Body of pancreas (tissue), 4 donors: ENCODE measurements at regions not wholly inside any gene's neighbourhood (a gene's known extent, or its start where the extent isn't known, plus 50 kb on each side); places are given as distances from the start of the nearest gene placed in this dataset.

Experiments
- CTCF ChIP-seq, 7 experiments: fragments of 450-650 bp in 4 of 7; fragments of 200-600 bp in 3 of 7; sonication (generic) in 3 of 7; IDR thresholded peaks; one replicate each; pipeline ENCODE4 v1.5.1; 2016 to 2019; ENCODE audit warnings: antibody characterized with exemption in 7 of 7
- POLR2A ChIP-seq, 3 donors: fragments of 450-650 bp; IDR thresholded peaks; one replicate each; pipeline ENCODE4 v1.6.1; 2016; ENCODE audit warnings: antibody characterized with exemption in 3 of 3, mild to moderate bottlenecking in 2 of 3

DNA sequence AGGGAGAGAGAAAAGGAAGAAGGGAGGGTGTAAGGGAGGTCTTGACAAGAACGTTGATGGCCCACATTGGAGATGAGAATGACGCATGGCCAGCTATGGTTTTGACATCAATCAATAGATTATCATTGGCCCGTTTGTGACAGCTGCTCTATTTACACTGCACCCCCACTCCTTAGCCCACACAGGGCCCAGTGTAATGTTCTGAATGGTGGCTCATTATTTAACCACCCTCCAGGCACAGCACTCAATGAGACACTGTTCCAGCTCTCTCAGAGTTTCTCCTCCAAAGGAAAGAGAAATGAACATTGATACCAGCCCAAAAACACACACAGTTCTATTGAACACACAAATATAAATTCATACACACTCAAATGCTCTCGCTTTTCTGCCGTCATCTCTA, 173.0 kb upstream of the IPO5 start:
- TF ChIP-seq CTCF (IDR thresholded peaks at IDR 0.05) (no peak), POLR2A (IDR thresholded peaks at IDR 0.05) (no peak)
